GM23338 (cell line): ENCODE measurements at regions not wholly inside any gene's neighbourhood (a gene's known extent, or its start where the extent isn't known, plus 50 kb on each side); places are given as distances from the start of the nearest gene placed in this dataset.
A peak's percentile ranks its signal among the peaks of the same experiment; 100 is the strongest.

ENCODE experiments used
- ATAC-seq: fragments of 200-7000 bp; cut with Tn5 transposase; 3 replicates; pipeline ENCODE4 v1.9.1; 2020
- DNase-seq: peaks from one replicate; pipeline ENCODE4 v3.0.0-alpha.2; 2015; ENCODE audit warnings: low spot score
- H2AFZ ChIP-seq: fragments of 200-600 bp; sonication (generic); 2 replicates; pipeline ENCODE4 v1.8.0; 2016; ENCODE audit warnings: antibody characterized with exemption, mild to moderate bottlenecking, moderate library complexity
- H3F3A ChIP-seq: fragments of 200-600 bp; sonication (generic); replicated peaks from 2 replicates; pipeline ENCODE4 v1.8.0; 2017; ENCODE audit warnings: antibody characterized with exemption, mixed run types, low read depth
- H3K27ac ChIP-seq: fragments of 200-600 bp; sonication (generic); 2 replicates; pipeline ENCODE4 v1.6.1; 2016; ENCODE audit warnings: low read depth
- H3K27me3 ChIP-seq: fragments of 200-600 bp; sonication (generic); 2 replicates; pipeline ENCODE4 v1.8.0; 2016; ENCODE audit warnings: mild to moderate bottlenecking, mixed run types, moderate library complexity; ENCODE audit not compliant: insufficient read depth
- H3K36me3 ChIP-seq: fragments of 200-600 bp; sonication (generic); 2 replicates; pipeline ENCODE4 v1.8.0; 2016; ENCODE audit warnings: mild to moderate bottlenecking; ENCODE audit not compliant: insufficient read depth
- H3K4me1 ChIP-seq: fragments of 200-600 bp; sonication (generic); 2 replicates; pipeline ENCODE4 v1.8.0; 2016; ENCODE audit warnings: mild to moderate bottlenecking, moderate library complexity; ENCODE audit not compliant: insufficient read depth
- H3K4me2 ChIP-seq: fragments of 200-600 bp; sonication (generic); 2 replicates; pipeline ENCODE4 v1.7.1; 2017; ENCODE audit warnings: mixed run types
- H3K4me3 ChIP-seq: fragments of 200-600 bp; sonication (generic); 2 replicates; pipeline ENCODE4 v1.6.1; 2016; ENCODE audit warnings: mixed run types
- H3K79me2 ChIP-seq: fragments of 200-600 bp; sonication (generic); replicated peaks from 2 replicates; pipeline ENCODE4 v1.8.0; 2017; ENCODE audit warnings: mild to moderate bottlenecking; ENCODE audit not compliant: insufficient read depth
- H3K9me2 ChIP-seq: fragments of 200-600 bp; sonication (generic); 2 replicates; pipeline ENCODE4 v1.8.0; 2017; ENCODE audit not compliant: insufficient read depth
- H4K20me1 ChIP-seq: fragments of 200-600 bp; sonication (generic); replicated peaks from 2 replicates; pipeline ENCODE4 v1.8.0; 2017; ENCODE audit warnings: mild to moderate bottlenecking; ENCODE audit not compliant: insufficient read depth
- H3K27ac Mint-ChIP-seq: 2 replicates; pipeline ENCODE4 v1.8.0; 2020; ENCODE audit warnings: inconsistent platforms, mild to moderate bottlenecking, moderate library complexity, mixed read lengths
- H3K27me3 Mint-ChIP-seq: 3 replicates; pipeline ENCODE4 v1.8.0; 2022; ENCODE audit warnings: low read depth, mild to moderate bottlenecking, moderate library complexity, mixed read lengths, inconsistent platforms; ENCODE audit not compliant: insufficient read depth, poor library complexity
- H3K36me3 Mint-ChIP-seq: 3 replicates; pipeline ENCODE4 v1.8.0; 2021; ENCODE audit warnings: low read depth, mild to moderate bottlenecking, inconsistent platforms, moderate library complexity, mixed read lengths
- H3K4me1 Mint-ChIP-seq: 3 replicates; pipeline ENCODE4 v1.8.0; 2020; ENCODE audit warnings: mild to moderate bottlenecking, inconsistent platforms, mixed read lengths
- H3K4me3 Mint-ChIP-seq: 3 replicates; pipeline ENCODE4 v1.8.0; 2021; ENCODE audit warnings: moderate library complexity, mild to moderate bottlenecking, inconsistent platforms, mixed read lengths
- H3K9me3 Mint-ChIP-seq: 3 replicates; pipeline ENCODE4 v1.8.0; 2020; ENCODE audit warnings: moderate library complexity, mild to moderate bottlenecking, inconsistent platforms, mixed read lengths
- CREB1 ChIP-seq: fragments of 250-450 bp; sonication (Bioruptor Pico); IDR thresholded peaks from 2 replicates; pipeline ENCODE4 v1.5.0; 2020; ENCODE audit warnings: low read depth, mild to moderate bottlenecking, moderate library complexity
- EZH2 ChIP-seq: fragments of 200-600 bp; sonication (generic); IDR thresholded peaks from one replicate; pipeline ENCODE4 v1.8.0; 2017; ENCODE audit warnings: antibody characterized with exemption, mild to moderate bottlenecking, low read depth; ENCODE audit not compliant: unreplicated experiment
- JUNB ChIP-seq: IDR thresholded peaks from one replicate; pipeline ENCODE4 v1.6.1; 2016; ENCODE audit warnings: antibody characterized with exemption; ENCODE audit not compliant: unreplicated experiment
- STAT1 ChIP-seq: IDR thresholded peaks from one replicate; pipeline ENCODE4 v1.6.1; 2016; ENCODE audit warnings: antibody characterized with exemption; ENCODE audit not compliant: unreplicated experiment
- ZNF114 ChIP-seq: fragments of 250-450 bp; sonication (Bioruptor Pico); IDR thresholded peaks from 2 replicates; pipeline ENCODE4 v1.5.0; 2020; ENCODE audit warnings: mild to moderate bottlenecking, moderate library complexity
- TF ChIP-seq, protein P1 (sequence below), 2 experiments: fragments of 200-600 bp in 1 of 2; sonication (generic) in 1 of 2; conservative IDR thresholded peaks; 2 replicates each; pipeline versions ENCODE4 v1.5.1 to v1.6.1; 2016 to 2017; ENCODE audit warnings: antibody characterized with exemption in 2 of 2, low read depth in 2 of 2, mild to moderate bottlenecking in 2 of 2, moderate library complexity in 1 of 2
- TF ChIP-seq, protein P2 (sequence below): IDR thresholded peaks from one replicate; pipeline ENCODE4 v1.6.1; 2018; ENCODE audit warnings: antibody characterized with exemption; ENCODE audit not compliant: unreplicated experiment
- TF ChIP-seq, protein P3 (sequence below): IDR thresholded peaks from 2 replicates; pipeline ENCODE4 v1.6.1; 2016; ENCODE audit warnings: antibody characterized with exemption

DNA sequence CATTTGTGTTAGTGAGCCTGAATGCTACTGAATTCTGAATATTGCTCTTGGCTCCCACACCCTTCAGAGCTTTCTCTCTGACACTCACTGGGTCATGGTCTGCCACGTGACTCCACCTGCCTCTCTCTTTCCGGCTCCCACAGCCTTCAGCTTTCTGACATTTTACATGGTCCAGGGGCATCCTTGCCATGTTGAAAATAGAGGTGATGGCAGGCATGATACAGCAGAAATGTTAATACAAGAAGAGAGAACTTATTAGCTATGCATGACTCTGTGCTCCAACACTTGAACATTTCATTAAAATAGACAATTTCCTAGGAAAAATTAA lies 90.3 kb upstream of the CLDN5 start:
- Histone ChIP-seq H4K20me1 (no peaks in the 10 kb centered on the region), H3K79me2 (no peaks in the 10 kb centered on the region), H3K36me3 (no peaks in the 10 kb centered on the region), H3K27ac (no peak overlapping the region), H3K4me2 (no peak overlapping the region), H3K4me1 (peaks cover 18% of the 10 kb centered on the region), H3K27me3 (no peaks in the 10 kb centered on the region), H3F3A (peaks cover 8% of the 10 kb centered on the region), H3K9me2 (no peaks in the 10 kb centered on the region), H3K4me3 (no peak overlapping the region), H2AFZ (no peak overlapping the region)
- DNase-seq: no peak
- no peak overlapping the region for H3K4me3 Mint-ChIP-seq
- peaks cover 6% of the 10 kb centered on the region for H3K27me3 Mint-ChIP-seq
- no peaks in the 10 kb centered on the region for H3K36me3 Mint-ChIP-seq
- peaks cover 46% of the 10 kb centered on the region for H3K4me1 Mint-ChIP-seq
- H3K27ac Mint-ChIP-seq: no peak overlapping the region
- TF ChIP-seq ZNF114 (CRISPR knock-in tag) (no peak), CREB1 (CRISPR knock-in tag) (no peak), EZH2 (no peak), JUNB (no peak), STAT1 (no peak)
- TF ChIP-seq, protein P1, sequence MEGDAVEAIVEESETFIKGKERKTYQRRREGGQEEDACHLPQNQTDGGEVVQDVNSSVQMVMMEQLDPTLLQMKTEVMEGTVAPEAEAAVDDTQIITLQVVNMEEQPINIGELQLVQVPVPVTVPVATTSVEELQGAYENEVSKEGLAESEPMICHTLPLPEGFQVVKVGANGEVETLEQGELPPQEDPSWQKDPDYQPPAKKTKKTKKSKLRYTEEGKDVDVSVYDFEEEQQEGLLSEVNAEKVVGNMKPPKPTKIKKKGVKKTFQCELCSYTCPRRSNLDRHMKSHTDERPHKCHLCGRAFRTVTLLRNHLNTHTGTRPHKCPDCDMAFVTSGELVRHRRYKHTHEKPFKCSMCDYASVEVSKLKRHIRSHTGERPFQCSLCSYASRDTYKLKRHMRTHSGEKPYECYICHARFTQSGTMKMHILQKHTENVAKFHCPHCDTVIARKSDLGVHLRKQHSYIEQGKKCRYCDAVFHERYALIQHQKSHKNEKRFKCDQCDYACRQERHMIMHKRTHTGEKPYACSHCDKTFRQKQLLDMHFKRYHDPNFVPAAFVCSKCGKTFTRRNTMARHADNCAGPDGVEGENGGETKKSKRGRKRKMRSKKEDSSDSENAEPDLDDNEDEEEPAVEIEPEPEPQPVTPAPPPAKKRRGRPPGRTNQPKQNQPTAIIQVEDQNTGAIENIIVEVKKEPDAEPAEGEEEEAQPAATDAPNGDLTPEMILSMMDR (conservative IDR thresholded peaks at IDR 0.05; ENCODE audit: low read depth in 2 of 2): no peak
- TF ChIP-seq, protein P2, sequence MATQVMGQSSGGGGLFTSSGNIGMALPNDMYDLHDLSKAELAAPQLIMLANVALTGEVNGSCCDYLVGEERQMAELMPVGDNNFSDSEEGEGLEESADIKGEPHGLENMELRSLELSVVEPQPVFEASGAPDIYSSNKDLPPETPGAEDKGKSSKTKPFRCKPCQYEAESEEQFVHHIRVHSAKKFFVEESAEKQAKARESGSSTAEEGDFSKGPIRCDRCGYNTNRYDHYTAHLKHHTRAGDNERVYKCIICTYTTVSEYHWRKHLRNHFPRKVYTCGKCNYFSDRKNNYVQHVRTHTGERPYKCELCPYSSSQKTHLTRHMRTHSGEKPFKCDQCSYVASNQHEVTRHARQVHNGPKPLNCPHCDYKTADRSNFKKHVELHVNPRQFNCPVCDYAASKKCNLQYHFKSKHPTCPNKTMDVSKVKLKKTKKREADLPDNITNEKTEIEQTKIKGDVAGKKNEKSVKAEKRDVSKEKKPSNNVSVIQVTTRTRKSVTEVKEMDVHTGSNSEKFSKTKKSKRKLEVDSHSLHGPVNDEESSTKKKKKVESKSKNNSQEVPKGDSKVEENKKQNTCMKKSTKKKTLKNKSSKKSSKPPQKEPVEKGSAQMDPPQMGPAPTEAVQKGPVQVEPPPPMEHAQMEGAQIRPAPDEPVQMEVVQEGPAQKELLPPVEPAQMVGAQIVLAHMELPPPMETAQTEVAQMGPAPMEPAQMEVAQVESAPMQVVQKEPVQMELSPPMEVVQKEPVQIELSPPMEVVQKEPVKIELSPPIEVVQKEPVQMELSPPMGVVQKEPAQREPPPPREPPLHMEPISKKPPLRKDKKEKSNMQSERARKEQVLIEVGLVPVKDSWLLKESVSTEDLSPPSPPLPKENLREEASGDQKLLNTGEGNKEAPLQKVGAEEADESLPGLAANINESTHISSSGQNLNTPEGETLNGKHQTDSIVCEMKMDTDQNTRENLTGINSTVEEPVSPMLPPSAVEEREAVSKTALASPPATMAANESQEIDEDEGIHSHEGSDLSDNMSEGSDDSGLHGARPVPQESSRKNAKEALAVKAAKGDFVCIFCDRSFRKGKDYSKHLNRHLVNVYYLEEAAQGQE: no peak
- TF ChIP-seq, protein P3, sequence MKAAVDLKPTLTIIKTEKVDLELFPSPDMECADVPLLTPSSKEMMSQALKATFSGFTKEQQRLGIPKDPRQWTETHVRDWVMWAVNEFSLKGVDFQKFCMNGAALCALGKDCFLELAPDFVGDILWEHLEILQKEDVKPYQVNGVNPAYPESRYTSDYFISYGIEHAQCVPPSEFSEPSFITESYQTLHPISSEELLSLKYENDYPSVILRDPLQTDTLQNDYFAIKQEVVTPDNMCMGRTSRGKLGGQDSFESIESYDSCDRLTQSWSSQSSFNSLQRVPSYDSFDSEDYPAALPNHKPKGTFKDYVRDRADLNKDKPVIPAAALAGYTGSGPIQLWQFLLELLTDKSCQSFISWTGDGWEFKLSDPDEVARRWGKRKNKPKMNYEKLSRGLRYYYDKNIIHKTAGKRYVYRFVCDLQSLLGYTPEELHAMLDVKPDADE: no peak
- no peaks in the 10 kb centered on the region for H3K9me3 Mint-ChIP-seq
- no peak for ATAC-seq

DNA sequence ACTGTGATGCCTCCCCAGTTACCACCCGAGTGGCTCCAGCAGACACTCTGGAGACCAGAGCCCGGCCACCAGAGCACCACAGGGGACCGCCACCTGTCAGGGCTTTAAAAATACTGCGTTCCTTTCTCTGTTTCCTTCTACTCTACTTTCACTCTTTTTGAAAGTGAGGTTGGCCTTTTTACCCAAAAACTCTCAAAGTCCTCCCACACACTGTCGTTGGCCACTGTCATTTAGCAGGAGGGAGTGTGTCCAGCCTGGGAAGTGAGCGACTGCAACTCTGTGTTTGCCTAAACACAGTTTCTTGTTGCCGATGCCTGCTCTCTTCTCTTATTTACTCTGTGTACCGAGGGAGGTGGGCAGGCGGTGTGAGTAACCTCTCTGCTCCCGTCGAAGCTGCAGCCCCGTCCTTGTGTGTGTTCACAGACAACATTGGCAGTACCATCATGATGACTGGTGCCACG lies 90.8 kb upstream of the CLDN5 start:
- no peak for ATAC-seq
- H3K27ac ChIP-seq: no peak overlapping the region
- H3K9me2 ChIP-seq: no peaks in the 10 kb centered on the region
- no peaks in the 10 kb centered on the region for H3K27me3 ChIP-seq
- no peaks in the 10 kb centered on the region for H4K20me1 ChIP-seq
- Mint-ChIP-seq H3K27ac (peak overlapping the region; percentile 60; the same call in 1 of the 2 replicates), H3K4me1 (peaks cover 49% of the 10 kb centered on the region), H3K4me3 (no peak overlapping the region), H3K9me3 (no peaks in the 10 kb centered on the region), H3K36me3 (no peaks in the 10 kb centered on the region), H3K27me3 (peaks cover 6% of the 10 kb centered on the region)
- peaks cover 8% of the 10 kb centered on the region for H3F3A ChIP-seq
- no peak overlapping the region for H3K4me3 ChIP-seq
- H2AFZ ChIP-seq: no peak overlapping the region
- H3K79me2 ChIP-seq: no peaks in the 10 kb centered on the region
- no peak overlapping the region for H3K4me2 ChIP-seq
- peaks cover 16% of the 10 kb centered on the region for H3K4me1 ChIP-seq
- no peaks in the 10 kb centered on the region for H3K36me3 ChIP-seq
- no peak for DNase-seq
- TF ChIP-seq, protein P3: no peak
- TF ChIP-seq, protein P1 (conservative IDR thresholded peaks at IDR 0.05; ENCODE audit: low read depth in 2 of 2): no peak
